ENCODE measurements at regions not wholly inside any gene's neighbourhood (a gene's known extent, or its start where the extent isn't known, plus 50 kb on each side); places are given as distances from the start of the nearest gene placed in this dataset.

DNA sequence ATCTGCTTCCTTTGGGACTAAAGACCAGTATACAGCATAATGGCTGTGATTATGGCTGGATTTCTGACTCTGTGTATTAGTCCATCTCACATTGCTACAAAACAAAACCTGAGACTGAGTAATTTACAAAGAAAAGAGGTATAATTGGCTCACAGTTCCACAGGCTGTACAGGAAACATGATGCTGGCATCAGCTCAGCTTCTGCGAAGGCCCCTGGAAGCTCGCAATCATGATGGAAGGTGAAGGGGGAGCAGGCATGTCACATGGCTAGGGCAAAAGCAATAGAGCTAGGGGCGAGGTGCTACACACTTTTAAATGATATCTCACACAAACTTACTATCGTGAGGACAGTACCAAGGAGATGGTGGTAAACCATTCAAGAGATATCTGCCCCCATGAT lies 68.0 kb upstream of the GADL1 start:
- DNase-seq = no peak
- TF ChIP-seq, protein P1, sequence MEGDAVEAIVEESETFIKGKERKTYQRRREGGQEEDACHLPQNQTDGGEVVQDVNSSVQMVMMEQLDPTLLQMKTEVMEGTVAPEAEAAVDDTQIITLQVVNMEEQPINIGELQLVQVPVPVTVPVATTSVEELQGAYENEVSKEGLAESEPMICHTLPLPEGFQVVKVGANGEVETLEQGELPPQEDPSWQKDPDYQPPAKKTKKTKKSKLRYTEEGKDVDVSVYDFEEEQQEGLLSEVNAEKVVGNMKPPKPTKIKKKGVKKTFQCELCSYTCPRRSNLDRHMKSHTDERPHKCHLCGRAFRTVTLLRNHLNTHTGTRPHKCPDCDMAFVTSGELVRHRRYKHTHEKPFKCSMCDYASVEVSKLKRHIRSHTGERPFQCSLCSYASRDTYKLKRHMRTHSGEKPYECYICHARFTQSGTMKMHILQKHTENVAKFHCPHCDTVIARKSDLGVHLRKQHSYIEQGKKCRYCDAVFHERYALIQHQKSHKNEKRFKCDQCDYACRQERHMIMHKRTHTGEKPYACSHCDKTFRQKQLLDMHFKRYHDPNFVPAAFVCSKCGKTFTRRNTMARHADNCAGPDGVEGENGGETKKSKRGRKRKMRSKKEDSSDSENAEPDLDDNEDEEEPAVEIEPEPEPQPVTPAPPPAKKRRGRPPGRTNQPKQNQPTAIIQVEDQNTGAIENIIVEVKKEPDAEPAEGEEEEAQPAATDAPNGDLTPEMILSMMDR (IDR thresholded peaks at IDR 0.05) = no peak
- TF ChIP-seq POLR2A (IDR thresholded peaks at IDR 0.05) = no peak
- peaks cover 0 to 3% (median 0%) of the 10 kb centered on the region in 4 donors for H3K9me3 ChIP-seq
- H3K4me3 ChIP-seq = no peak overlapping the region
- H3K36me3 ChIP-seq = no peaks in the 10 kb centered on the region
- H3K4me1 ChIP-seq = no peaks in the 10 kb centered on the region
- no peak overlapping the region for H3K27ac ChIP-seq
- H3K27me3 ChIP-seq = no peaks in the 10 kb centered on the region

DNA sequence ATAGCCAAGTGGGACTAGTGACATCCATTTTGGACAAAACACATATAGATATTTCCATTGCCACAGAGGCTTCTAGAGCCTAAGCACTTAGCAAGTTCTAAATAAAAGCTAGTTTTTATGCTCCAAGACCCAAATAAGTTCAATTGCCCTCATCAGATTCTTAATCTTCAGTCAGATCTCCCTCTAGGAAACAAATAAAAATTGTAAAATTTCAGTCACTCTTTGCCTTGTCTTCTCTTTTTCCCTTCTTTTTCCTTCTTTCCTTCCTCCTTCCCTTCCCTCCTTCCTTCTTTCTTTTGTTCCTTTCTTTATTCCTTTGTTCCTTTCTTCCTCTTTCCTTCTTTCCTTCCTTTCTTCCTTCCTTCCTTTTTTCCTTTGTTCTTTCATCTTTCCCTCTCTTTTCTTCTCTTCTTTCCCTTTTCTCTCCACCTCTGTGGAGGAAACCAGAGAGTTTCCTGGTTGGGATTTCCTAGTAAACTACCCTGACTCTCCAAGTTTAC lies 68.8 kb upstream of the GADL1 start:
- Histone ChIP-seq H3K9me3 (peaks cover 0 to 3% (median 0%) of the 10 kb centered on the region in 4 donors), H3K27ac (no peak overlapping the region), H3K27me3 (no peaks in the 10 kb centered on the region), H3K4me1 (no peaks in the 10 kb centered on the region), H3K4me3 (no peak overlapping the region), H3K36me3 (no peaks in the 10 kb centered on the region)
- no peak for DNase-seq
- TF ChIP-seq POLR2A (IDR thresholded peaks at IDR 0.05) = no peak
- TF ChIP-seq, protein P1 (IDR thresholded peaks at IDR 0.05) = no peak

DNA sequence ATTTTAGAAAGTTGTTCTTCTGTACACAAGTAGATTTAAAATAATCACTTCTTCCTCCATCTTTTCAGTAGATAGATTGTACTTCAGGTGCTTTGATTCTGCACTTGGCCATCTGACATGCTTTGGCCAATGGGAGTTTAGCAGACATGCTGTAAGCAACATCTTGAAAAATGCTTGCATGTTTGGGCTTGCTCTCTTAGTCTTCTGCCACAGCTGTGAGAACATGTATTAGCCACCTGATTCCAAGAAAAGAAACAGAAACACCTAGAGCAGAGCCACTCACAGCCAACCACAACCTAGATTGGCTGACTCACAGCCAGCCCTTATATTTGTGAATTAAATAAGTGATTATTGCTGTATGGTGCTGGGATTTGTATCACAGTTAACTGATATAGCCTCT lies 70.2 kb upstream of the GADL1 start:
- TF ChIP-seq, protein P1 (IDR thresholded peaks at IDR 0.05) = no peak
- no peak for TF ChIP-seq POLR2A (IDR thresholded peaks at IDR 0.05)
- Histone ChIP-seq H3K9me3 (no peaks in the 10 kb centered on the region), H3K4me3 (no peak overlapping the region), H3K27me3 (no peaks in the 10 kb centered on the region), H3K4me1 (no peaks in the 10 kb centered on the region), H3K27ac (no peak overlapping the region), H3K36me3 (no peaks in the 10 kb centered on the region)
- no peak for DNase-seq

DNA sequence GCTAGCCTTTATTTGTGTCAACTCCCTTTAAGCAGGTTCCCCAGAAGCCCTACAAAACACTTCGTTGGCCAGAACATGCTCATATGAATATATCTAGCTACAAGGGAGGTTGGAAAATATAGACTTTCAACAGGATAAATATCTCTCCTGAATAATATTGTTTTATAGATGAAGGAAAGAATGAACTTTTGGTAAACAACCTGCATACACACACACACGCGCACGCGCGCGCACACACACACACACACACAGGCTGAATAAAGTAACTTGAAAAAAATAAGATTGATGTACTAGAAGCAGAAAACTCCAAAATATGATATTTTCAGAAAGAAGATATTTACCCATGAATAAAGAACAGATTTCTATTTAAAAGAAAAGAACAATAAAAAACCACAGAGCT lies 72.4 kb upstream of the GADL1 start:
- DNase-seq = no peak
- no peaks in the 10 kb centered on the region for H3K9me3 ChIP-seq
- H3K36me3 ChIP-seq = no peaks in the 10 kb centered on the region
- H3K27me3 ChIP-seq = no peaks in the 10 kb centered on the region
- H3K4me1 ChIP-seq = no peaks in the 10 kb centered on the region
- no peak overlapping the region for H3K27ac ChIP-seq
- no peak overlapping the region for H3K4me3 ChIP-seq
- TF ChIP-seq POLR2A (IDR thresholded peaks at IDR 0.05) = no peak
- TF ChIP-seq, protein P1 (IDR thresholded peaks at IDR 0.05) = no peak

DNA sequence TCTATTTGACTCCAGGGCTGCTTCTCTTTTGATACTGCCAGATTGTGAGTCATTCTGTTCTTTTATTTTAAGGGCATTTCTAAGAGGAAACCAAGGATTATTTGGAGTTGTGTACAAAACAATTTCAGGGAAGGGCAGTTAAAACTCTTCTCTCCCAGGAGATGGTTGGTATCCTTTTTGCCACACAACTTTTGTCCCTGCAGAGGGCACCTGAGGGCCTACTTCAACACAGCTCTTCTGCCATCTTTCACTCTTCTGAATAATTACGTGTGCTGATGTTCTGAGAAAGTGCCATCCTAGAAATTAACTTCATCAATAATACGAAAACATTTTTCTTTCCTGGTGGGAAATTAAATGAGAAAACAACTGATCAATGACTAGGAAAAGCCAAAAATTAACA lies 75.7 kb upstream of the GADL1 start:
- Histone ChIP-seq H3K4me1 (no peaks in the 10 kb centered on the region), H3K27ac (no peak overlapping the region), H3K27me3 (no peaks in the 10 kb centered on the region), H3K36me3 (no peaks in the 10 kb centered on the region), H3K9me3 (no peaks in the 10 kb centered on the region), H3K4me3 (no peak overlapping the region)
- TF ChIP-seq, protein P1 (IDR thresholded peaks at IDR 0.05) = peak in 3 of 6 experiments; percentile 18 to 37 (median 29)
- no peak for TF ChIP-seq POLR2A (IDR thresholded peaks at IDR 0.05)
- DNase-seq = no peak

DNA sequence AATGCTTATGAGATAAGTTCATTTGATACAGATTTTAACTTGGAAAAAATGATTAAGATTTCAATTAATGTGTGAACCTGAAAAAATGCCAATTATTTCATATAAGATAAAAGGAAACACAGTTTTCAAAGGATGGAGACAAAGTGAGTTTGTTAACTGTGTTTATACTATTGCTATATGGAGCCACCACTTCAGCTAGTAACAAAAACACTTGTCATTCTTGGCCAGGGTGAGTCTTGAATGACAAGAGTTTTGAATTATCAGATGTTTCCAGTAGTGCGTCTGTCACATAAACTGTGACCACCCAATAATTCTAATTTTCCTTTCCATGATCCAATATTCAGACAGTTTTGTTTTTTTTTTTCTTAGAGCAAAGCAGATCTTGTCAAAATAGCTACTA lies 78.0 kb upstream of the GADL1 start:
- Histone ChIP-seq H3K4me3 (no peak overlapping the region), H3K36me3 (no peaks in the 10 kb centered on the region), H3K27me3 (no peaks in the 10 kb centered on the region), H3K4me1 (no peaks in the 10 kb centered on the region), H3K27ac (no peak overlapping the region), H3K9me3 (no peaks in the 10 kb centered on the region)
- TF ChIP-seq, protein P1 (IDR thresholded peaks at IDR 0.05) = no peak
- TF ChIP-seq POLR2A (IDR thresholded peaks at IDR 0.05) = no peak
- no peak for DNase-seq

Data from Peyer's patch (tissue), 4 donors.